GM18868 (cell line): ENCODE measurements at regions not wholly inside any gene's neighbourhood (a gene's known extent, or its start where the extent isn't known, plus 50 kb on each side); places are given as distances from the start of the nearest gene placed in this dataset.

Source experiments
- ATAC-seq: cut with Tn5 transposase; IDR thresholded peaks from one replicate; pipeline ENCODE4 v1.9.1; 2021; ENCODE audit warnings: mild to moderate bottlenecking, moderate library complexity; ENCODE audit not compliant: unreplicated experiment

DNA sequence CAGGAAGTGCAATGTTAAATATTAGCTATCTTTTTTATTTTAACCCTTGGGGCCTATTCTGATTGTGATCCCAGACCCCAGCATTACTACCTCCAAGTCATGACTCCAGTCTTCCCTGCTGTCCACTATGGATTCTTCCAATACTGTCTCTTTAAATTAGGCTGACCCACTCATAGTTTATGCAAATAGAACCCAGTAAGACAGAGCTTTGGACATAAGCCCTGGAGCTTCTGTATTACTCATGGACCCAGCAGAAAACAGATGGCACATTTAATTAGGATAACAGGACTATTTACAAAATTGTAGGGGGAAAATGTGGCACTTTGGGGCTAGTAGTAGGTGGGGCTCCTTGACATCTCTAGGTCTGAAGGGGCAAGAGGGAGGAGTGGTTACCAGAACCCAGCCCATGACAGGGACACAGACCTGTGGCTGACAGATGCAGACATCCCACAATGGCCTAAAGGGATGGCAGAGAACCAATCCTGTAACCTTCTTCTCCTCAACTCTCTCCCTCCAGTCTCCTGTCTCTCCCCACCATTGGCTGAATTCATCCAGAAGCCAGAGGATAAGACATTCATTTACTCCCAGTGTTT lies 233.5 kb downstream of the OMA1 start:
- no peak for ATAC-seq

DNA sequence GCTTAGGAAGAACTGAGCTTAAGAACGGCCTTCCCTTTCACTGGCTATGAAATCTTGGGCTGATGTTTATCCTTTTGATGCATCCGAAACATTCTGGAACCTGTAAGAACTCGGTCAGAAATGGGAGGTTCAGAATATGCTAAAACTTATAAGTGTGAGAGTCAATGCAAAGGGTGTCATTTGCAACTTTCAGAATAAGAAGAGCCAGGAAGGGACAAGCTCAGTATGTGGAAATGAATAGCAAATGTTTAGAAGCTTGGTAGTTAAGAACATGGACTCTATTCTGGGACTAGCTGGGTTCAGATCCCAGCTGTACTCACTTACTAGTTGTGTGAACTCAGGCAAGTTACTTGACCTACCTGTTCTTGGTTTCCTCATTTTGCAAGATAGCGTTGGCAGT lies 234.1 kb downstream of the OMA1 start:
- no peak for ATAC-seq

DNA sequence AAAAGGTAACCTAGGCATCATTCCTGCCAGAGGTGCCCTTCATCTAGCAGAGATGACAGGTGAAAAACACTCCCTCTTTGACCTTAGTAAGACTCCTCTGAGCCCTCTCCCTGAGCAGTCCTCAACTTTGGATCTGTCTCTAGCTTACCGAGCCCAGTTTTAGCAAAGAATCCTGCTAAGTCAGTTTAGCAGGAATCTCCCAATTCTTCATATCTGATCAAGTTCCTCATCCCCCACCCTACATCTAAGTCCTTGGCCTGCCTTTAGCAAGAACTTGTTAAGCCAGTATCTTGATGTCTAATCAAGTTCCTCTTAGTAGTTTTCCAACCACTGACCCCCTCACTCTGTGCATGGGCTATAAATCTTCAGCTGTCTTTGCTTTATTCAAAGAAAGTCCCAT lies 235.6 kb downstream of the OMA1 start:
- no peak for ATAC-seq

DNA sequence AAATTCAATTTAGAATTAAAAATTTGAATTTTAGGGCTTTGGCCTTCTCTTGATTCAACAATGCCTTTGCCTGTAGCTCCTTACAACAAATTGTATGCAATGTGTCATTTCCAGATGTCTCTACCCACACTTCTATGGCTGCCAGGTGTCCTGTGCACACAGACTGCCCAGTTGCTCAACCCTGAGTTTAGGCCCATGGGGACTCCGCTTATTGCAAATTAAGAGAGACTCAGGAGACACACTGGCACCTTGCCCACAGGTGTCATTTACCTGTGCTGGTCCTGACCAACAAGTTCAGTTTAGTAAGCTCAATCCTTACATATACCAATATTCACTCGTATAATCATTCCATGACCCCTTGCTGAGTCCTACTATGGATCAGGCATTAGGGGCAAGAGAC lies 236.1 kb downstream of the OMA1 start:
- ATAC-seq = no peak

DNA sequence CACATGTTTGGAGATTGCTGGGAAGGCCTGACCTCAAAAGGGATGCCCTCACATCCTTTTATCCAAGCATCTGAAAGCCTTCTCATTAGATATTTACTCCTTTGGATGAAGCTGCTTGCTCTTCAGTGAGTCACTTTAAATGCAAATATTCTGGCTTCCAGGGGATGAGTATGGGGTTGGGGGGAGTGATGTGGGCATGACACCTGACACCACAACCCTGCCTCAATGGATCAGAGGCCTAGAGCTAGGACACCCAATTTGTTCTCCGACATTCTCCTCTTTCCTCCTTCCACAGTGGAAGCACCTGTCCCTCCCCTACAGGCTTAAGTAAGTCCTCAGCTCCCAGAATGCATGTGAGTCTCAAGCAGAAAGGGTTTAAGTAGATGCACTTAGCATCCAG lies 238.3 kb downstream of the OMA1 start:
- no peak for ATAC-seq

DNA sequence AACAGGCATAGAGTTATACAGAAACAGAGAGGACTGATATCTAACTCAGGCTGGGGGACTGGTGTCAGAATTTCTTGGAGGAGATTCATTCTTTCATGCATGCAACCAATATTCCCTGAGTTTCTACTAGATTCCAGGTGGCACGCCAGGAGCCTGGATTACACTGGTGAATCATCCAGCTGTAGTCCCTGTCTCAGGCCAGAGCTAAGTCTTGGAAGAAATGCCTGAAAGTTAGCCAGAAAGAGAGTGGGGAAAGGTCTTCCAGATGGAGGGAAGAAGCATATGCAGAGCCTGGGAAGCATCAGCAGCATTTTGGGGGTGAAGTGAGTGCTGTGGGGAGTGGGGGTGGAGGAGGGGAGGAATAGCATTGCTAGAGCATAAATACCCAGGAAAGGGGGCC lies 239.1 kb downstream of the OMA1 start:
- ATAC-seq = no peak

DNA sequence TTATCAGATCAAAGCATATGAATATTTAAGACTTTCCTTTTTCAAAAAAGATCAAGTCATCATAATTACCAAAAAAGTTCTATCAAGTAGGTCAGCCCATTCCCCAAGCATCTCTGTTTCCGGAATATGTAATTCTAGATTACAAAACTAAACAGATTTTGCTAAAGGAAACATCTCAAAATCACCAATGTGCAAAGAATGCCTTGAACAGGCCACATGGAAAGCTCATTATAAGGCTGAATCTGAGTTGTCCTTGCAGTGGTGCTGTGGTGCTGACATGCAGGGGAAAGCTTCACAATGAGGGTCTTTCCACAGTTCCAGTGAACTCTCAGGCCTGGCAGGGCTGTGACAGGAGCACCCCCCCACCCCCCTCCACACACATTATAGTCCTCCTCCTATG lies 240.9 kb downstream of the OMA1 start:
- no peak for ATAC-seq

DNA sequence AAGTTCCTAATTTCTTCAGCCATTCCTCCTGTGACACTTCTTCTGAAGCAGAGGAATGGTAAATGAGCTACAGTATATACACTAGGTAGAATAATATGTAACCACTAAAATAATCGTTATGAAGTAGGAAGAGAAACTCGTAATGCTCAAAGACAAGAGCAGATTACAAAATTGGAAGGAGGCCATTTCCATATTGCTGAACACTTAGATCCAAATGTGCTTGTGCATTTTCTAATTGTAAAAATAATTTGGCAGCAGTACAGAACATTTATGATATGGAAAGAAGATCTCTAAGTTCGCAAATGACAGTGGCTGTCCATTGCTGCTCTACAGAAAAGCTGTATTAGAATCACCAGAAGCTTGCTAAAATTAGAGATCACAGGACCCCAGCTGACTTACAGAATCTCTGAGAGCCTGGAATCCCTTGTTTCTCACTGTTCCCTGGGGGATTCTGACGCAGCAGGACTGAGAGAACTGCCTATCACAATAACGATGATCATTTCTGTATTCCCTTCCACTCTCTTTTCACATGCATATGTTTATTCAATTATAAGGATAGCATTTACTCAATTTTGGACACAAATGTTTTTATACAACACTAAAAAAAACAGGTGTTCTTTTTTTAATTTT lies 242.1 kb downstream of the OMA1 start:
- ATAC-seq = no peak

DNA sequence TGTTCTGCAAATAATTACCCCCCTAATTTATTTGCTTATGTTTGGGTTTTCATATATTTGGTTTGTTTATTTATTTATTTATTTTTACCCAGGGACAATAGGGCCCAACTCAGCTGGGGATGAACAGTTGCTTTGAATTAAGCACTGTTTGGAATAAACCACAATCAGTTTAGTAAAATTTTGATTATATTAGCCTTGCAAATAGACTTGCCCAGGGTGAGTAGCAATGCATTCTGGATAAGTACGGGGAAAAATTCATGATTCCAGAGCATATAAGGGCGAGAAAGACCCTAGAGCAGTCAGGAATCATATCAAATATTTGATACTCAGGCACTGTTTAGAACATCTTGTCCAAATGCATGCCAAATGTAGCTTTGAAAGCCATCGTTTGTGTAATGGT lies 242.7 kb downstream of the OMA1 start:
- no peak for ATAC-seq

DNA sequence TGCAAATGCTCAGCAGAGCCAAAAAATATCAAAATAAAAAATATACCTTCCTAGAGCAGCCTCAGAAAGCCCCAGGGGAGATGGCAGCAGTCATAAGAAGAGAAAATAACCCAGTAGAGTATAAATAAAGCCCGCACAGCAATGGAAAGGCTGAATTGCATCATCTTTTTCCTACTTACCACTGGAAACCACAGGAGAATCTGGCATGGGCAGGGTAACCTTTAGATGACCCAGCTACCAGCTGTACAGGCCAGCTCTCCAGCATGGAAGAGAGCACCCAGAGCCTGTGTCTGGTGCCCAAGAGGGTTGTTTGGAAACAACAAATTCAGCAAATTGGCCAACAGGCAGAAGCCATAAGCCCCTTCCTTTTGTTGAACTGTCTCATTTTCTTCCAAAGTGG lies 253.1 kb downstream of the OMA1 start:
- no peak for ATAC-seq

DNA sequence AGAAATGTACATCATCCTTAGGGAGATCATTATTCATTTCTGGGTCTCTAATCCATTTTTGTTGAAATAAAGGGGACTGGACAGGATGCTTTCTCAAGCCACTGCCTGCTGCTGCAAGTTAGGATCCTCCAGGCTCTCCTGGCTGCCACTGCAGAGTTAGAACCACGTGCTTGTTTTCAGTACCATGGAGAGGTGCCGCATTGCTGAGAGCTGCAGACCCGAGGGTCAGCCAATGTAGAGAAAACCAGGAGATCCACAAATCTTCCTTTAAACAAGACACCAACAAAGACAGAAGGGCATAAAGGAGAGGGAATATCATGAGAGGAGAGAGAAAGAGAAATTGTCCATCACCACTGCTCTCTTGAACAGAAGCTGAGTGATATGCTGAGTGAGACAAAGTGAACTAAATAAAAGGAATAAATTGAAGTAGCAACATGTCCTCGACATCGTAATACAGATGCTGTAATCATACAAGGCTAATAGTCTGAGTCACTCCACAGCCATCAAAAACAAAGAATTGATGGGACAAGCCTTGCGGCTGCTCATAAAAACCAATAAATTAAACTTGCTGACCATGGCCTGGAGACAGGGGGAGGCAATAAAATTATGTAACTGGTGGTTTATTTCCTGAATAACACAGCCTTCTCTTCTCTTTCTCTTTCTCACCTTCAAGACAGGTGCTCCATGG lies 255.7 kb downstream of the OMA1 start:
- ATAC-seq = no peak

DNA sequence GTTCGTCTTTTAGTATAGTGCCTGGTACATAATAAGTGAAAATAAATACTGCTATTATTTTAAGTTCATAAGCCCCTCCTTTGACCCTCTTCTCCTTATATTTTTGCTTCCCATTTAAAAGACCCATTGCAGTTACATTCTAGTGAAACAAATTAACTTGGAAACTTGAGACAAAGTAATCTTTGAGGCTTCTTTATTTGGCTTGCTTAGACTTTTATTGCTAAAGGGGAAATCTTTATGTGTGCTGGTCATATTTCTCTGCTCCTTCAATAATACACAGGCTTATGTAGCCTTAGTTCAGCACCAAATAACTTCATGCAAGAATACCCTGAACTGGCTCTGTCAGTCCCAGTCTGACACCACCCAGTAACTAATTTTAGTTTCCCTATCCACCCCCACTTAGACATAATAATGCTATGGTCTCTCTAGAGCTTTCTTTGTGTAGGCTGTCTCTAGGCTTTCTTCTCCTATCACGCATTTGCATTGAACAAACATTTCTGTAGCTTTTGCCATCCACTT lies 257.8 kb downstream of the OMA1 start:
- no peak for ATAC-seq

DNA sequence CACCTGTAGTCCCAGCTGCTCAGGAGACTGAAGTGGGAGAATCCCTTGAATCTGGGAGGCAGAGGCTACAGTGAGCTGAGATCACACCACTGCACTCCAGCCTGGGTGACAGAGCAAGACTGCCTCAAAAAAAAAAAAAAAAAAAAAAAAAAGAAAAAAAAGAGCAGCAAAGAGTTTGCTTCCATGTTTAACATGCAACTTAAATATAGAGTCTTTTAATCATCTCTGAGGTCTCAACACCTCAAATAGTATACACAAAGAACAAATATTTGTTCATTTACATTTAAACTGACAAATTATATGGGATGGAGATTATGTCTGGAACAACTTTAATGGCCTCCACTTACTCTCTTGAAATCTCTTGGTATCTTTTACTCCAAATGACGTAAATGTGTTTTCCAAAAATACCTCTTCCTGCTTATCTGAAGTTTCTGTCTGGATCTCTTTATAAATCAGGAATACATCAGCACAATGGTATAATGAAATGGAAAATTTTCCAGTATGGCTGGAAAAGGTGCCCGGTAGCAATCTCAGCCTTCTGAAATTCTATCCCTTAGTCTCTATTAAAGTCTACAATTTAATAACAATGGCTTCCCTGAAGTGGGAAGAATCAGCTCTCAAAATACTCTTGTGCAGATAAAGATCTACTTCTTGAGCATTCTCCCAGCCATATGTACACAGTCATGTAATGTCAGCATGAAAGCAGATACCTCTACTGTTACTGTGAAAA lies 258.5 kb downstream of the OMA1 start:
- no peak for ATAC-seq

DNA sequence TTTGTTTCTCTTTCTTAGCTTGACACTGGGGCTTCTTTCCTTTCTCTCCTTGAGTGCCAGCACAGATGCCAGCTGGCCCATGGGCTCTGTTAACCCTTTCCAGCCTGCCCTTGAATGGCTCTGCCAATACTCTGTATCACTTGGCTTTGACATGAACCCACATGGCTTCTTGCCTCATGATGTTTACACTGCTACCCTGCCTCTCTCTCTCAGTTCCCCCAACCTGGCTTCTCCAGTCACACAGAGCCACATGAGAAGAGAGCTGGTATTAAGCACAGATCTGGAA lies 262.4 kb downstream of the OMA1 start:
- no peak for ATAC-seq

DNA sequence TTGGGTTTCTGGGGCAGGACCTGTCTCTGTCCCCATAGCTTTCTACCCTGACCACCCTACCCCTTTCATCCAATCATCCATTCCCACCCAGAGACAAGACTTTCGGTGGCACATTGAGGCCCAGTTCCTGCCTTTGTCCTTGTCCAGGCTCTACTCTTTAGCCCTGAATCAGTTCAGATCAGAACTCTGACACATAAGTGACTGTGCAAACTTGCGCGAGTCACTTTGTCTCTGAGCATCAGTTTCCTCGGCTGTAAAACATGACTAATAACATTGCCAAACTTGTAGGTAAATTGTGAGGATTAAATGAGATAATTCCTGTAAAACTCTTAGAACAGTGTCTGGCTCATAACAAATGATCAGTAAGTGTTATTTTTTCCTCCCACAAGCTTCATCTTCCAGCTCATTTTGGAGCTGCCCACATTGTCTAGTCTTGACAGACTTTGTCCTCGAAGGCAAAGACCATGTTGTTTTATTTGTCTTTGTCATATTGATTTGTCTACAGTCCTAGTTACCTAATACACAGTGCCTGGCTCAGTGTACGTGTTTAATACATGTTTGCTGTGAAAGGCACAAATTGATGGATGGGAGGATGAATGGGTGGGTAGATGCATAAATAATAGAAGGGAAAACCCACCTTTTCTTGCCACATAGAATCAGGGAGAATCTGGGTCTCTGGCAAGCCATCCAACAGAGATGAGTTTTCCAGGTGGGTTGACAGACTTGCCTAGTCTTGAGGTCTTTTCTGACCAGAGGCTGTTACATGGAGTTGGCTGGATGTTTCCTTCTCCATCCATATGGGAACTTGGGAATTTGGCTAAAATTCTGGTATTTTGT lies 262.9 kb downstream of the OMA1 start:
- ATAC-seq = no peak

DNA sequence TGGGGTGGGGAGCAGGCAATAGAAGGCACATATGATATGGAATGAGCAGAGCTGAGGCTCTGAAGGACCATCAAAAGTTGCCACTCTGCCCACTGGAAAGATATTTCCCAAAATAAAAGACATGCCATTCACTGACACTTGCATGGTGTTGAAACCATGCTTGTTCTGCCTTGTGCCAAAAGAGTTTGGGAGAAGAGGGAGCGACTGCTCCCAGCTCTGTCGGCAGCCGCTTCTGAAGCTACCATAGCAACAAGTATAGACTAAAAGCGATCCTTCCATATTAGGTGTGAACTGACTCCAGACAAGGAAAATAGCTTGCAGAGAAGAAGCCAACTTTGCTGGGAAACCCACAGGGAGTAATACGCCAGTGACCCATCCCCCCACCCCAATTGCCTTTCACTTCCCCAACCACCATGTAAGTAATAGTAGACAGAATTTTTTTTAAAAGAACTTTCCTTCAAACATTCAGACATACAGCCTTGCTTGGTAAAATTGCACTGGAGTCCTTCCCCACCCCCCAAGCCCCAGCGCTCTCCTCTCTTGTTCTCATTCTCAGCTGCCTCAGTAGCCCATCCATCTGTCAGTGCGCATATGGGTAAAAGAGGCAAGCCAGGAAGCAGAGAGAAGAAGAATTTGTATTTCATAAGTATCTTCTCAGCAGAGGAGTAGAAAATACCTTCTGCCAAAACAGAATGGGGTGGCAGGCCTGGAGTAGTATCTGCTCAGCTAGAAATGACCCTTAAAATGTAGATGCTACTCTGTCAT lies 263.7 kb downstream of the OMA1 start:
- no peak for ATAC-seq

DNA sequence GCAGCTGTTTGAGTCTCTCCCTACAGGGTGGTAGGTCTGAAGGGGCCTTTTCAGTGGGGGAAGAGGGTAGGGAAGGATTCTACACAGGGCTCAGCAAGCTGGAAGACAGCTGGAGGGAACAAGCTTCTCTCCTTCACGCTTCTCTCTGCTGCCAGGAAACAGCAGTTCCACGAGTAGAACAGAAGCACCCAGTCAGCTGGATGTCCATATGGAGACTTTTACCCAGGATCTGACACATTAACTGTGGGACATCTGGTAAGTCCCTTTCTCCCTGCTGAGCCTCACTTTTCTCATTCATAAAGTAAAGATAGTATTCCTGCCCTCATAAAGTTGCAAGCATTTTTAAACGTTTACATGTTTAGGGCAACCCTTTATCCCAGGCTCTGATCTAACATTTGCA lies 280.3 kb downstream of the OMA1 start:
- ATAC-seq = no peak

DNA sequence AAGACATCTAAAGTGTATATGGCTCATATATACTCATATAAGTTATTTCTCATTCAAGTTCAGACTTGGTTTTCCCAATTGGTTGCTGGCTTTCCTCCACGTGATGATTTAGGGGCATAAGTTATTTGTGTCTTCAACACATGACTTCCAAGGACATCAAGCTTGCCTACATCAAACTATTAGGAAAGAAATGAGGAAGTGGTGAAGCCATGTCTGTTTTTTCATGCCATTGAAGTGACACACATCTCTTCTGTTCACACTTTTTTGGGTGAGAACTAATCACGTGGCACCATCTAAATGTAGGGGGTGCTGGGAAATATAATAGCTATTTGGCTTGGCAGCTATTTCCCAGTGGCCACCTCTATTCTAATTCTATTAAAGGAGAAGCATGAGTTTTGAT lies 282.1 kb downstream of the OMA1 start:
- ATAC-seq = no peak

DNA sequence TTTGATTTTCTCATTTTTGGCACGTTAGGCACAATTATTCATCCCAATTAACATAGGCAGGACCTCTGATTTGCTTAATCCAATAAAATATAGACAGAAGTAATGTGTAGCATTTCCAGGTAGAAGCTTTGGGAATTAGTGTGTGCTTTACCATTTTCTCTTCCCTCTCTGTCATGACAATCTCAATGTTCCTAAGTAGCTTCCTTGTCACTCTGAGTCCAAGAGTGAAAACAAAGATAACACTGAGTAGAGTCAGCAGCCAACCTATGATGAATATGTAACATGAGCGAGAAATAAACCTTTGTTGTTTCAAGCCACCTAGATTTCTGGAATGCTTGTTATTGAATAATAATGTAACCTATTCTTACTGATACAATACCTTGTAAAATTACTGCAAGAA lies 283.8 kb downstream of the OMA1 start:
- no peak for ATAC-seq

DNA sequence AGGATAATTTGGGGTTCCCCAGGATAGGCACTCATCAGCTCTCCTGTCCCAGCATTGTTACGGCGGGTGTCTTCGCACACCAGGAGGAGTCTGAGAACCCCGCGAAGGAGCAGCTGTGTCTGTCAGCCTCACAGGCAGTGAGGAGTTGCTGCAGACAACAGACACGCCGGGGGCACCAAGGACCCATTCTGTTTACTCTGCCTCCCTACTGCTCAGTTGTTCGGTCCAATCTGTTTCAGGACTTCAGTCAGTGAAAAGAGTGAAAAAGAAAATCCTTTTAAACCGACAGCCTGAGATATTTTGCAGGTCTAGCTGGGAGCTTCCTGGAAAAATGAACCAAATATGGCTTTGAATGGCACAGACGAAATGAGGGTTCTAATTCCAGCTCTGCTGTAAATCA lies 288.4 kb downstream of the OMA1 start:
- ATAC-seq = no peak
